ENCODE measurements at regions not wholly inside any gene's neighbourhood (a gene's known extent, or its start where the extent isn't known, plus 50 kb on each side); places are given as distances from the start of the nearest gene placed in this dataset.

DNA sequence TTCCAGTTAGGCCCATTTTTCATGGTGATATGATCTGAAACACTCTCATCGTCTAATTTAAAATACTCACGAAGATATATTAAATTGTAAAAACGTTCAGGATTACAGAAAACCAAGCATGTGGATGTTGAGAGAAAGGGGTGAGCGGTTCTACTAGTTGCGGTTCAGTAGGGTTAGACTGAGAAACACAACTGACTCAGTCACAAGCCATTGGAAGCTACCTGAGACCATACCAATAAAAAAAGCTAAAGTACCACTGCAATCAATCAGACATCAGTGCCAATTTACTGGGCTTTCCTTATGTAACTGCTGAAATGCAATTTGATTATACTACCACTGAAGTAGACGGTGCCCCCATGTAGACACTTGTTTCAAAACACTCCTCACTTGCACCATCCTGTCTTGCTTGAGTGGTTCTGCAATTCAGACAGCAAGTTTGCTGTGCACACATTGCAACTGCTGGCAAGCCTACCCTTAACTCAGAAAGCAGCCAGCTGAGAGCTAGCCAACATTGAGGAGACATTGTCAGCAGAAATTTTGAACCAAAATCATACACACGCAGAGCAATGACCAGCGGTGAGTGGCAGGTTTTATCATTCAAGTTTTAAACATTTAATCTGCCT is 368.7 kb upstream of the ARHGEF26 start:
- TF ChIP-seq, protein P1, sequence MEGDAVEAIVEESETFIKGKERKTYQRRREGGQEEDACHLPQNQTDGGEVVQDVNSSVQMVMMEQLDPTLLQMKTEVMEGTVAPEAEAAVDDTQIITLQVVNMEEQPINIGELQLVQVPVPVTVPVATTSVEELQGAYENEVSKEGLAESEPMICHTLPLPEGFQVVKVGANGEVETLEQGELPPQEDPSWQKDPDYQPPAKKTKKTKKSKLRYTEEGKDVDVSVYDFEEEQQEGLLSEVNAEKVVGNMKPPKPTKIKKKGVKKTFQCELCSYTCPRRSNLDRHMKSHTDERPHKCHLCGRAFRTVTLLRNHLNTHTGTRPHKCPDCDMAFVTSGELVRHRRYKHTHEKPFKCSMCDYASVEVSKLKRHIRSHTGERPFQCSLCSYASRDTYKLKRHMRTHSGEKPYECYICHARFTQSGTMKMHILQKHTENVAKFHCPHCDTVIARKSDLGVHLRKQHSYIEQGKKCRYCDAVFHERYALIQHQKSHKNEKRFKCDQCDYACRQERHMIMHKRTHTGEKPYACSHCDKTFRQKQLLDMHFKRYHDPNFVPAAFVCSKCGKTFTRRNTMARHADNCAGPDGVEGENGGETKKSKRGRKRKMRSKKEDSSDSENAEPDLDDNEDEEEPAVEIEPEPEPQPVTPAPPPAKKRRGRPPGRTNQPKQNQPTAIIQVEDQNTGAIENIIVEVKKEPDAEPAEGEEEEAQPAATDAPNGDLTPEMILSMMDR (conservative IDR thresholded peaks at IDR 0.05; ENCODE audit: low read depth, low read length): no peak
- no peak for TF ChIP-seq EZH2 (IDR thresholded peaks at IDR 0.05; ENCODE audit: borderline replicate concordance, low read depth, low read length, poor library complexity, severe bottlenecking)
